ENCODE measurements at regions not wholly inside any gene's neighbourhood (a gene's known extent, or its start where the extent isn't known, plus 50 kb on each side); places are given as distances from the start of the nearest gene placed in this dataset.

DNA sequence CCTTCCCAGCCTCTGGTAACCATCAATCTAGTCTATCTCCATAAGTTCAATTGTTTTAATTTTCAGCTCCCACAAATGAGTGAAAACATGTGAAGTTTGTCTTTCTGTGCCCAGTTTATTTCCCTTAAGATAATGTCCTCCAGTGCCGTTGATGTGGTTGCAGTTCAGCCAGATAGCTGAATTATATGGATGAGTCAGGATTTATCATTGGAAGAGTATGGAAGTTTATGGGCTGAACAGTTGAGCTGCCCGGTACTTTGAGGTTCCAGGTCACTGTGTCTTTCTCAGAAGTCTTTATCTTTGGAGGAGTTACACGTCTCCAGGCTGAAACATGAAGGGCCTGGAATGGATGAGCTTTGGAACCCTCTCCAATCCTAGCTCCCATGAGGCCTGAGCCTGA lies 120.1 kb downstream of the ASCL4 start:
- no peak for DNase-seq

DNA sequence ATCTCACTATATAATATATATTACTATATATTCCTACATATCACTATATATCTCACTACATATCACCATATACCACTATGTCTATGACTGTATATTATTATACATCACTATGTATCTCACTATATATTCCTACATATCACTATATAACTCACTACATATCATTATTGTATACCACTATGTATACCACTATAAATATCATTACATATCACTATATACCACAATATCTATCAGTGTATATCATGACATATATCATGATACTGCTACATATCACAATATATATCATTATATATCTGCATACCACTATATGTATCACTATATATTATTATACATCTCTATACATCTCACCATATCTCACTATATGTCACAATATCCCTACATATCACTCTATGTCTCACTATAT lies 121.5 kb downstream of the ASCL4 start:
- DNase-seq = no peak

DNA sequence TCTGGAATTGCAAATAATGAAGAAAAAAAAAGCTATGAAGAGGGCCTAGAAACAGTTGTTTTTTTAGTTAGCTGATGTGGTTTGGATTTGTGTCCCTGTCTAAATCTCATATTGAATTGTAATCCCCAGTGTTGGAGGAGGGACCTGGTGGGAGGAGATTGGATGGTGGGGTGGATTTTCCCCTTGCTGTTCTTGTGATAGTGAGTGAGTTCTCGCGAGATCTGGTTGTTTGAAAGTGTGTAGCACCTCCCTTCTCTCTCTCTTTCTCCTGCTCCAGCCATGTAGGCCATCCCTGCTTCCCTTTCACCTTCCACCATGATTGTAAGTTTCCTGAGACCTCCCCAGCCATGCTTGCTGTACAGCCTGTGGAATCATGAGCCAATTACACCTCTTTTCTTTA lies 126.1 kb downstream of the ASCL4 start:
- DNase-seq = no peak

DNA sequence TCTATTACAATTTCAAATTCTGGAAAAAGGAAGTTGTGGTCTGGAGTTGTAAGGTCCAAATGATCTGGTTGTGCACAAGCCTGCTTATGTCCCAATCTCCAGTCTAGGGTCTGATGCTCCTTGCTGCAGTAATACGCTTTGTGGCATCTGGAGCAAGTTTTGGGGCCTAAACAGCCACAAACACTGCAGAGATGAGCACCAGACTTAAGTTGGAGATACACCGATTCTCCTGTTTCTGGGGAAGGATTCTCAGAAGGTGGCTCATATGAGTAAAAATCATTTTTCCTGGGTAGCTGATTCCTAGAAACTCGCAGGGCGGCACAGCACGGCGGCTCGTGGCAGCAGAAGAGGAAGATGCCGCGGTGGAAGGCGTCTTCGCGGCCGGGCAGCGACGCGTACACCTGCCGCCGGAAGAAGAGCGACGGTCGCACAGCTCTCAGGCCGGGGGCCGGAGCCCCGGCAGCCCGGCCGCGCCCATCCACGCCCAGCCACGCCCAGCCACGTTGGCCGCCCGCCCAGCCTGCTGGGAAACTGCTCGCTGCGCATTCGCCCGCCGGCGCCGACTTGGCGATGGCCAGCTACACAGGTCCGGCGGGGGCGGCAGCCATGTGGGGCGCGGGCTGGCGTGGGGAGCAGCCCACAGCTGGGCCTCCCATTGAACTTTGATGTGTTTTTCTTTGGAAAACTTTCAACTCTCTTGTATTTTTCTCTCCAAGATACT lies 129.0 kb downstream of the ASCL4 start:
- no peak for DNase-seq

DNA sequence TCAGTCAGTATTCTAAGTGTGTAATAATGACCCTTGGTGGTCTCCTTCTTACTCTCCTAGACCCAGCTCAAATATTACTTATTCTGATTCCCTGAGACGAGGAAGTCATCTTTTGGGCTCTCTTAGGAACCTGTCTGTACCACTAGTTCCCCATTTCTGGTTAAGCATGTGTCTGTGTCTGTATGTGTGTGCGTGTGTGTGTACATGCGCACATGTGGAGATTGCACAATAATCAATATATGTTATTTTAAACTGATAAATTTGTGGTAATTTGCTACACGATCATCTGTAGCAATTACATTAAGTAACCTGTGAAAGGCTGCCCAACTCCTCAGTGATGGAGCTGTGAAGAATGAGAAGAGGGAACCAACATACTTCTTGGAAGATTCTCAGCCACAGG lies 132.2 kb downstream of the ASCL4 start:
- DNase-seq = no peak

DNA sequence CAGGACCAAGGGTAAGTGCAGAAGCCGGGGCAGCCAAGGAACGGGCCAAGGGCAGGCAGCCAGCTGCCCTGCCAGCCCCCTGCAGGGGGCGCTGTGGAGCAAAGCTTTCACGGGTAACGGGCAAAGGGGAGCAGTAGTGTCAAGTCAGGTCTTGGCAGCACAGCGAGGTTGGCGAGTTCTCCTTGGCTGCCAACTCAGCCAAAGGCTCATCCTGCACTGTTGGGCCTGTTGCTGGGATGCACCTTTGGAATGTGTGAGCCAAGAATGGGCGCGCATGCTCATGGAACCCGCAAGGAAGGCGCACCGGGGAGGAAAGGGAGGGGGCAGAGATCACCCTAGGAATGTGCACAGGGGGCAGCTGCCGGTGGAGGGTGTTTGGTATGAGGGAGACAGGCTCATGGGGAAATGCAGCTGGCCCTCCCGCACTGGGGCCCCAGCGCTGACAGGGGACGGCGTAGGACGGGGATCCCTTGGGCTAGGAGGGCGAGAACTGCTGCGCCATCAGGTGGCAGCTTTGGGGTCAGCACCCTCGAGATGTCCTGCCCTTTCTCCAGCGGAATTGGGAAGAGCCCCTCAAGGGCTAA lies 138.0 kb downstream of the ASCL4 start:
- peak; percentile 17 for DNase-seq

DNA sequence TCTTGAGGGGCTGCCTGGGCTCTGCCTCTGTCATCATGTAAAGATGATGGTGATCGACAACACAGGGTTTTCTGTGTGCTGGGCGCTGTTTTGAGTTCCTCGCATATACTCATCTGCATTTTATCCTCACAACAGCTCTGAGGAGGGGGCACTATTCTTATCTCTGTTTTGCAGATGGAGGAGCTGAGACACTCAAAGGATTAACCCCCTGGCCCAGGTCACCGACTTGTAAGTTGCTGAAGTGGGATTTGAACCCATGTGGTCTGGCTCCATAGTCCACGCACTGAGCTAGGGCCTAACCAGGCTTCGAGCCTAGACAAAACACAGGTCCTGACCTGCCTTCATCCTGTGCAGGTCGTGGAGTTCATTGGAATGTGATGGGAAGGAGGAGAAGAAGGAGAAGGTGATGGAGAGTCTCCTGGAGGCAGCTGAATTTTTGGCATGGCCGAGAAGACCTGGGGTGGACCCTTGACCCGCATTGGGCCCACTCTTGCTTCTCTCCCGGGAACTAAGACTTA lies 140.0 kb downstream of the ASCL4 start:
- DNase-seq = no peak

DNA sequence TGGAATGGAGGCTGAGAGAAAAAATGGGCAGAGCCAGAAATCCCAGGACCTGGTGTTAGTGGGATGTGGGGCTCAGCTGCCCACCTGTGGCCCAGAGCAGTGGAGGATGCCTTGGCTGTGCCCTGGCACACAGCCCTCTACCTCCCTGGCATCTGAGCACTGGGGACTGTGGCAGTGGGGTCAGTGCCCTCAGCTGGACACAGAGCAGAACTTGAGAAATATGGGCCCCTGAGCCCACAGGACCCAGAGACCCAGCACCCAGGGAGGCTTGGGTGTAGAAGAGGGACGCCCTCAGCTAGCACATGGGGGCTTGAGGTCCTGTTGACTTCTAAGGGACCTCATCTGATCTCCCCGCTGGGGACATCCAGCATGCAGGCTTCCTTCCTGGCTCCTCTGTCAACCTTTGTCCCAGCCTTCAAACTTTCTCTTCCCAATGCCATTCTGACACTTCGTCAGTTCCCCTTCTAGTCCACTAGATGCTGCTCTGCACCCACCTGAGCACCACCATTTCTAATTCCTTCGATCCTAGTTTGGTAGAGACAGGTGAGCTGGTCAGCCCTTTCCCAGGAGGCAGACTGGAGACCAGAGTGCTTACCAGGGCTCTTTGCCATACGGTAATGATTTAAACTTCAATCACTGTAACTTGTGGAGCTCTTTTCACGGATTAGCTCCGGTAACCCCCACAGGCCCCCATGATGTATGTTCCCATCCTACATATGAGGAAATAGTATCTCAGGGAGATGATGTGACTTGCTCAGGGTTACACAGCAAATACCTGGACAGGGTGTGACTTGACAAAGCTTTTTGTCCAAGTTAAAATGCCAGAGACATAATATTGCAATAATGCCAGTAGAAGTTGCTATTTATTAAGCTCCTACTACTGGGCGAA lies 143.7 kb downstream of the ASCL4 start:
- DNase-seq = no peak

DNA sequence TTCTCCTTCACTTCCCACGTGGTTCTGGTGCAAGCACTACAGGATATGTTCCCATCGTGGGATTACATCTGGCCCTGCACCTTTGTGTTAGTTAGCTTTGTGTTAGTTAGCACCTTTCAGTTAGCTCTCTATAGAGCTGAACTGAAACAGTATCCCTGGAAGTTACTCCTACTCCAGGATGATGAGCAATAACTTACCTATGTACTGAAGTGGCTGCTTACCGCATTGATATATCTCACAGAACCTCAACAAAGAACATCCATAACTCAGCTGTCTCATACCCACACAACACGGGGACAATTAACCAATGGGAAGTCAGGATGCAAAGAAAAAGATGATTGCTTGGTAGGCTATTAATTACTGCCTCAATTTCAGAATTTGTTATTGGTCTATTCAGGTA lies 146.6 kb downstream of the ASCL4 start:
- no peak for DNase-seq

DNA sequence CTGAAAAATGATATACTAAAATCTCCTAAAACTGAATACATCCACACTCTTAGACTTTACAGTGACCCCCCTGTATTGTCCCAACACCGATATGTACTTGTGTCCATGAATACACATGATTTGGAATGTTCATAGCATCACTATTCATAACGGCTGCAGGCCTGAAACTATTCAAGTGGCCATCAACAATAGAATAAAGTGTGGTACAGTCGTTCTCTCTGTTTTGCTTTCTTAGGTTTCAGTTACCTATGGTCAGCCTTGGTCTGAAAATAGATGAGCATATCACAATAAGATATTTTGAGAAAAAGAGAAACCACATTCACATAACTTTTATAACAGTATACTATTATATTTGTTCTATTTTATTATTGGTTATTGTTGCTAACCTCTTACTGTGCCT lies 150.6 kb downstream of the ASCL4 start:
- no peak for DNase-seq

DNA sequence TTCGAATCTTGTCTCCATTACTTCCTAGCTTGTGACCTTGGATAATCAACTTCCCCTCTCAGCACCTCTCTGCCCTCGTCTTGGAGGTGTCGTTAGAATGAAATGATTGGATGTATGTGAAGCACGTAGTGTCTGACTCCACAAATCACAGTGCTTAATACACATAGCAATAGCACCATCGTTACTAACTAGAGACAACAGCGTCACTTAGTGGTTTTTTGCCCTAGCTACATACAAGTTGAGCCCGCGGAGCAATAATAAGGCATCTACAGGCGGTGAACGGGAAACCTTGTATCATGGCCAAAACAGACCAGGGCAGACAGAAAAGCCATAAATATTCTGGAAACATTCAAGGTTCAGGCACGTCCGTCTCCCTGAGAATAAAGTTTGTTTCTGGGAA lies 154.9 kb downstream of the ASCL4 start:
- DNase-seq = no peak

DNA sequence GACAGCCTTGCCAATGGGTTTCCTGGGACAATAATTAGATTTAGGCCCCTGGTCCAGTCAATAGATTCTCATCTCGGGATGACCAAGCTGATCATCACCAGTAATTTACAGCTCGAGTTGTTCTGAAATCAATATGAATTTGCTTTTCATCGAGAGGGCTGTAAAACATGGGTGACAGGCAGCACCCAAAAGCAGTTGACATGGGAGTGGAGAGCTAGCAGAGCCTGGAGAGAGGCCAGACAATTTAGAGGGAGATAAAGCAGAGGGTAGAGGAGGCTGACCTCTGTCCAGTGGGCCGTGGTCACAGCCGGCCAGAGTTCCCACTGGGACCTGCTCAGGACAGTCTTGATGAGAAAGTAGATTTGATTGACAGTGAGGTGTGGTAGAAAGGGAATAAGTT lies 157.3 kb downstream of the ASCL4 start:
- DNase-seq = no peak

DNA sequence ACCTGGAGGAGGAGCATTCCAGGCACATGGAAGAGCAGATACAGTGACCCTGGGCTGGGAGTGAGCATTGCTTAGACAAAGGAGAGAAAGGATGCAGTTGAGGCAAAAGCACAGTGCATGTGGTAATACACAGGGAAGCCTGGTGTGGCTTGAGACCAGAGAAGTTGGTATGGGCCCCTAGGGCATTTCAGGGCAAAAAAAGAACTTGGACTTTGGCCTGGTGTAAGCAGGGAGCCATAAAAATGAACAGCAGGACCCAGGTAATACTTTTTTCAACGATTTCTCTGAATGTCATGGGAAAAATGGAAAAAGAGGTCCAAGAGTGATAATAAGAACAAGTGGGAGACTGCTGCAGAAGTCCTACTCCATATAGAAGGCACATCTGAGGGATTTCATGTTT lies 163.9 kb downstream of the ASCL4 start:
- DNase-seq = no peak

DNA sequence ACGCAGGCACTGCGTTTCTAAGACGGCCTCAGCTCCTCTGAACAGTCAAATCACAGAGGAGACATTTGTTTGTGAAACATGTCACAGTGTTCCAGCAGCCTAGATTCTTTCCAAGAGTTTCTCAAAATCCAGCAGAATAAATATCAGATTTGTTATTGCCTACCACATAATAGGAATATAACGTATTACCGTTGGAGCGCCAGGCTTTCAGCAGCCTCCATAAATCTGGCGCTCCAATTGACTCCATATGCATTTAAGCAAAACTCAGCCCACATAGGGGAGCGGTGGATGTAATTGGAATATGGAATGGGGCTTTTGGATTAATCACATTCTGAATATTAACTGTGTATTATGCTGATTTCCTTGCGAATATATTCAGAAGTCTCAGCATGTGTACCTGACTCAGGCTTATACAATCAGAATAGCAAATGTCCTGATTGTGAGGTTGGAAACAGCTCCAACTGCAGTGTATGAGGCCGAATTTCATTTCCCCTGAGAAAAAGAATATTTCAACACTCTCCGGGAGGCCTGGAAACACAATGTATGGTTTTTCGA lies 174.0 kb downstream of the ASCL4 start:
- no peak for DNase-seq

DNA sequence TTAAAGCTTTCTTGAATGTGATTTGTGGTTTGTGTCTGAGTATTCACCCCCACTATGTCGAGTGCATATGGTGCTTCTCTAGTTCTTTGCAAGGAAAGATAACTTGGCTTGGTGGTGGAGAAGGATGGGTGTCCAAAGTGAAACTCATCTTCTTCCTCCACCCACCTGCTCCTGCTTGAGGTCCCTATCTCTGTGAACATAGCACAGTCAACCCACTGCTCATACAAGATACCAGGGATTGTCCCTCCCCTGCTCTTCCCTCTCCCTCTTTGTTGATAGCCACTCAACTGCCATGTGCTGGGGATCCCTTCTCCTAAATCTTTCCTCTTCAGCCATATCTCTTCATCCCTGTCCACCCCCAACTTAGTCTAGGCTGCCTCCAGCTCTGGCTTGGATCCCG lies 176.5 kb downstream of the ASCL4 start:
- DNase-seq = no peak

DNA sequence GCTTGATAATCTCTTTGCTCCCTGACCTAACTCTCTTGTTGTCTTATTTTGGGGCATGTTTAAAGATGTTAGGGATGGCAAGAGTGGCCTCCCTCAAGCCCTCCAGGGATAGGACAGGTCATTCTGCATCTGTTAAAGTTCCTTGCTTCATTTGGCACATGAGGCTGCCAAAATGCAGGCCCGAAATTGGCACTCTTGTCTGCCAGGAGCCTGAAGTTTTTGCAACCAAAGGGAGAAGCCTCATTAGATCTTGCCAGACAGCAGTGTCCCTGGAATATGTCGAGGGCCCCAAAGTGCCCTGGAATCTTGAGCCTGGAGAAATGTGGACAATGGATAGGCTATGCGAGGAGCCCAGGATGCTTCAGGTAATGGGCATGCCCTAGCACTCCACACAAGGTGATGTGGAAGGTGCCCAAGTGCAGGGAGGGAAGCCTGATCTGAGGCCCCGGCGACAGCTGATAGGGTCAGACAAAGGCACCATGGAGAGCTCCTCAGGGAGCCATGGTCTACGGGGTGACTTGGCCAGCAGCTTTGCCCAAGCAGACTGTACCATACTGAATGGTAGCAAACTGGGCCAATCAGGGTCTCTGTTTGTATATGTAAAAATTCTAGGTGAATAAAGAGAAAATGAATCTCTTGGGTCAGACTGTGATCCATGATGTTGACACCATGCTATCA lies 173.0 kb upstream of the WSCD2 start:
- no peak for DNase-seq

DNA sequence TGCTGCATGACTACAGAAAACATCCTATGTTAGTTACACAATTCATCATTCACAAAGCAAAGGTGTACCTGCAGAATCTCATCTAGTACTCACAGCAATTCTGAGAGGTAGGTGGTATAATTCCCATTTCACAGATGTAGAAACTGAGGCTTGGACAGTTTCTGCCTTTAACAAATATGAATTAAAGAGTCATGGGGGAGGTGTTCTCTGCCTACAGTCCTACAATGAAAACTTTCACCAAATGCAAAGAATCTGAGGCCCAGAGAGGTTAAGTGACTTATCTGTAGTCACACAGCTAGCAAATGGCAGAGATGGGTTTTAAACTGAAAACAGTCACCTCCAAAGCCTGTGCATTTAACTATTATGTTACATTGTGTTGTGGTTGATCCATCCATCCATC lies 171.6 kb upstream of the WSCD2 start:
- DNase-seq = no peak

DNA sequence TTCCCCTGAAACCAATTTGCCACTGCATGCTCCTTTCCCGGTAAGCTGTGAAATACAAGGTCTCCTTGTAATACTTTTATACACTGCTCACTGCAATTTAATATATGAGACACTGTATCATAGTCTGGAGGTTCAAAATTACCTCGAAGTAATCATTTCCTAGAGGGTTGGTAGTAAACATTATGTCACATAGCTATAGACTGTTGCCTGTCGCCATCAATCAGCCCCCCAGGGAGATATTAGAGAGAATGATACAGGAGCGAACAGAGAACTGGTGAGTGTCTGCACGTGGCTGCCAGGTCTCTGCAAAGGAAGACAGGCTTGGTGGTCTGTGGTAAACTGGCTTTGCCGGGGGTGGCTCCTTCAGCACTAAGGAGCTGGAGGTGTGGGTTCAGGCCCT lies 165.5 kb upstream of the WSCD2 start:
- DNase-seq = no peak

DNA sequence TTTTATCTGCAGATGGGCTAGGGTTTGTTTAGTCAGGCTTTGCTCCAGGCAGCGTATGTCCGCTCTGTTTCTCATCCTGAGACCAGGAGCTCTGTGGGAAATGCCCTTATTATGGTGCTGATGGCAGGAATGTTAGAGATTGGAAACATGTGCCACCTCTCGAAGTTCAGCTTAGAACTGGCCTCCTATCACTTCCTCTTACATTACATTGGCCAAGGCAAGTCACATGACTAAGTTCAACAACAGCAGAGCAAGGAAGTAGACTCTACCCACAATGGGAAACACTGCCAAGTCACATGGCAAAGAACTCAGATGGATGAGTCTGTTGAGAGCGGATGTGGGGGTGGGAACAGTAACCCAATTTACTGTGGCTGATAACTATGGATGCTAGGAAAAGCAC lies 161.9 kb upstream of the WSCD2 start:
- DNase-seq = no peak

DNA sequence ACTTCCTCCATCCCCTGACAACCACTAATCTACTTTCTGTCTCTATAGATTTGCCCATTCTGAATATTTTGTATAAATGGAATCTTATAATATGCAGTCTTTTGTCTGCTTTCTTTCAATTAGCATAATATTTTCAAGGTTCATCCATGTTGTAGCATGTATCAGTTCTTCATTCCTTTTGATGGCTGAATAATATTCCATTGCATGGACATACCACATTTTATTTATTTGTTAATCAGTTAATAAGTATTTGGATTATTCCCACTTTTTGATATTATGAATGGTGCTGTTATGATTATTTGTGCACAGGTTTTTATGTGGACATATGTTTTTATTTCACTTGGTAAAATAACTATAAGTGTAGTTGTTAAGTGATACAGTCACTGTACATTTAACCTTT lies 155.1 kb upstream of the WSCD2 start:
- no peak for DNase-seq

DNA sequence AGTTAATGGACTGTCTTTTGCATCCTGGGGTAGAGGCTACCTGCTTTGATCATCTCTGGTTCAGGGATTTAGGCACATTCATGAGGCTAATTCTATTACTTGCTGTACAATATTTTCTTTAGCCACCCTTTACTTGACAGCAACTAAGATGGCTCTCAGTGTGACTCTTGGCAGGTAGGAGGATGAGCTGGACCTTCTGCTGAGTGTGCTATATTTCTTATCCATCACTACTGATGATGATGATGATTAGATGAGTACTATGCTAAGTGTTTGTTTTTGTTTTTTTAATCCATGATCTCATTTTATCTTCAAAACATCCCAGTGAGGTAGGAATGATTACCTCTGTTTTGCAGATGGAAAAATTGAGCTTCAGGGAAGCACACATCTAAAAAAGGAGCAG lies 152.8 kb upstream of the WSCD2 start:
- DNase-seq = no peak

DNA sequence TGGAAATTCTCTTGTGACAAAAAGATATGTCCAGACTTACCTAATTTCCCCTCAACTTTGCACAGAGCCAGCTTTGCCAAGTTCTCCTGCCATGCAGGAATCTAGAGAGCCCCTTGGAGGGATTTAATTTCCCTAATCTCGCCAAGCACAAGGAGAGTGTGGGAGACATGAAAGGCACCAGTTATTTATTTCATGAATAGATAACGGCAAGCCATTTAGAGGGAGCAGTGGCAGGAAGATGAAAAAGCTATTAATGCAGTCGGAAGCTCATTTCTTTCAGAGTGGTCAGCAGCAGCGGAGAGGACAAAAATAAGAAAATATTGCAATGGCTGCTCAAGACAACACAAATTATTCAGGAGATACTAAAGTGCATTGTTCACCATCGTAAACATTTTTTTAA lies 150.9 kb upstream of the WSCD2 start:
- DNase-seq = no peak

DNA sequence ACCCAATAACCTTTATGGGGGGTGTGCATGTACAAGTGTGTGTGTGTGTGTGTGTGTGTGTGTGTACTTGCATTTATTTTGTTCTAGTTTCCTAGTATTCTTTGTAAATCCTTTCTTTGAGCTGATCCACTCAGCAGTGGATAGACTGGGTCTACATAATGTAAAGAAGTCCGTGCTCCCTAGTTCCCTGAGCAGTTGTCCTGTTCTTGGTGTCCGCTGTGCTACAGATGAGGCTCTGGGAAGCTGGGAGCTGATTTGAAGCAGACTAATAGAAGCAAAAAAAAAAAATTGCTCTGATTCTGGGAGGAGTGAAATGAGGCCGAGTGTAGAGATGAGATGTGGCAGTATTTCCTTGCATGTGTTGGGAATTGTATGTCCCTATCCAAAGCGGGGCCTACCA lies 150.4 kb upstream of the WSCD2 start:
- no peak for DNase-seq

All from effector CD4-positive, alpha-beta T cell (primary cell).